ENCODE measurements at regions not wholly inside any gene's neighbourhood (a gene's known extent, or its start where the extent isn't known, plus 50 kb on each side); places are given as distances from the start of the nearest gene placed in this dataset.

DNA sequence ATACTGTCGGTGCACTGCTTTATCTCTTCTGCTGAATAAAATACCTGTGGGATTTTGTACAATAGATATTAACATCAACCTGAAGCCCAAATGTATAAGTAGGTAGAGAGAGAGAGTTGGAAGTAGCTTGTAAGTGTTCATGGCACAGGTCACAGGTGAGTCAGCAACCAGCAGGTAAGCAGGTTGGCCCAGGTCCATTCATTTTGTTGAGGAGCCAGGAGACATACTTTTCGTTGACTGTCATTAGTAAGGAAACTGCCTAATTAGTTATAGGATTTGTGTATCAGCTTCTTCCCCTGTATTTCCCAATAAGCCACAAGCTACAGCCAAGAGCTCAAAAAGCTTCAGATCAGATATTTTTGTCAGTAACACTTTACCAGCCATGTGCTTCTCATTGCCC lies 650.8 kb downstream of the IRX1 start:
- Histone ChIP-seq H3K36me3 (no peaks in the 10 kb centered on the region), H3K4me3 (no peak overlapping the region), H3K27ac (no peak overlapping the region), H3K27me3 (no peaks in the 10 kb centered on the region), H3K9me3 (no peaks in the 10 kb centered on the region), H3K4me1 (no peaks in the 10 kb centered on the region)
- 62 to 82% methylated on average over 2 of the region's 2 CpGs for WGBS, 2 donors
- TF ChIP-seq EP300 (IDR thresholded peaks at IDR 0.05): no peak
- no peak for TF ChIP-seq POLR2AphosphoS5 (IDR thresholded peaks at IDR 0.05)
- TF ChIP-seq, protein P1, sequence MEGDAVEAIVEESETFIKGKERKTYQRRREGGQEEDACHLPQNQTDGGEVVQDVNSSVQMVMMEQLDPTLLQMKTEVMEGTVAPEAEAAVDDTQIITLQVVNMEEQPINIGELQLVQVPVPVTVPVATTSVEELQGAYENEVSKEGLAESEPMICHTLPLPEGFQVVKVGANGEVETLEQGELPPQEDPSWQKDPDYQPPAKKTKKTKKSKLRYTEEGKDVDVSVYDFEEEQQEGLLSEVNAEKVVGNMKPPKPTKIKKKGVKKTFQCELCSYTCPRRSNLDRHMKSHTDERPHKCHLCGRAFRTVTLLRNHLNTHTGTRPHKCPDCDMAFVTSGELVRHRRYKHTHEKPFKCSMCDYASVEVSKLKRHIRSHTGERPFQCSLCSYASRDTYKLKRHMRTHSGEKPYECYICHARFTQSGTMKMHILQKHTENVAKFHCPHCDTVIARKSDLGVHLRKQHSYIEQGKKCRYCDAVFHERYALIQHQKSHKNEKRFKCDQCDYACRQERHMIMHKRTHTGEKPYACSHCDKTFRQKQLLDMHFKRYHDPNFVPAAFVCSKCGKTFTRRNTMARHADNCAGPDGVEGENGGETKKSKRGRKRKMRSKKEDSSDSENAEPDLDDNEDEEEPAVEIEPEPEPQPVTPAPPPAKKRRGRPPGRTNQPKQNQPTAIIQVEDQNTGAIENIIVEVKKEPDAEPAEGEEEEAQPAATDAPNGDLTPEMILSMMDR (IDR thresholded peaks at IDR 0.05): no peak
- no peak for TF ChIP-seq POLR2A (IDR thresholded peaks at IDR 0.05)
- ATAC-seq (ENCODE audit: low FRiP score in 2 of 2) (no peak), DNase-seq (no peak)

- Histone ChIP-seq H3K36me3 (no peaks in the 10 kb centered on the region), H3K4me1 (no peaks in the 10 kb centered on the region), H3K27me3 (no peaks in the 10 kb centered on the region), H3K9me3 (no peaks in the 10 kb centered on the region), H3K27ac (no peak overlapping the region), H3K4me3 (no peak overlapping the region)
- ATAC-seq (ENCODE audit: low FRiP score in 2 of 2) (no peak), DNase-seq (no peak)
- WGBS, 2 donors: 77 to 83% methylated on average over 4 of the region's 4 CpGs
- TF ChIP-seq POLR2A (IDR thresholded peaks at IDR 0.05): no peak
- TF ChIP-seq, protein P1 (IDR thresholded peaks at IDR 0.05): no peak
- TF ChIP-seq POLR2AphosphoS5 (IDR thresholded peaks at IDR 0.05): no peak
- no peak for TF ChIP-seq EP300 (IDR thresholded peaks at IDR 0.05)
Observed at GRCh38 chr5:4250254-4250653, 654.6 kb downstream of the IRX1 start.

- DNase-seq: no peak
- no peak overlapping the region for H3K4me3 ChIP-seq
- ATAC-seq (ENCODE audit: low FRiP score in 2 of 2): no peak
- H3K27ac ChIP-seq: no peak overlapping the region
- 45 to 48% methylated on average over 4 of the region's 4 CpGs for WGBS, 2 donors
- TF ChIP-seq EP300 (IDR thresholded peaks at IDR 0.05) (no peak), POLR2A (IDR thresholded peaks at IDR 0.05) (no peak), POLR2AphosphoS5 (IDR thresholded peaks at IDR 0.05) (no peak)
- TF ChIP-seq, protein P1 (IDR thresholded peaks at IDR 0.05): no peak
- H3K9me3 ChIP-seq: no peaks in the 10 kb centered on the region
- H3K36me3 ChIP-seq: no peaks in the 10 kb centered on the region
- no peaks in the 10 kb centered on the region for H3K4me1 ChIP-seq
- H3K27me3 ChIP-seq: no peaks in the 10 kb centered on the region
Observed at GRCh38 chr5:4252385-4252784, 656.8 kb downstream of the IRX1 start.

- DNase-seq (no peak), ATAC-seq (ENCODE audit: low FRiP score in 2 of 2) (no peak)
- WGBS, 2 donors: 81 to 82% methylated on average over 6 of the region's 6 CpGs
Observed at GRCh38 chr5:4254736-4255135, 659.1 kb downstream of the IRX1 start.

DNA sequence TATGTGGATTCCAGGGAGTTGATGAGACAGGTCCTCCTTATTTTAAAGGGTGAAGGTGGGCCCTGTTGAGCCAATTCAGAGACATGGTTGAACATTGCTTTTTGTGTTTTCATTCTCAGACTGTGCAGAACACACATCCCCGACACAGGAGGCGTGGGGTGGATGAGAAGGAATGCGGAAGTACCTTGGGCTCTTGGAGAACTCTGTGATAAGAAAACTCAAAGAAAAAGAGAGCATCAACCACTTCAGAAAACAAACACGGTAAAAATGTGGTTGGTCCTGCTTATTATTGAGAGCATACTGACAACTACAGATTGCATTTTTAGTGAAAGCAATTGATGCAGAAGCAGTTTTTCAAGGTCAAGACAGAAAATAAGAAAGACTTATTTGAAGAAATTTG lies 659.8 kb downstream of the IRX1 start:
- H3K36me3 ChIP-seq: no peaks in the 10 kb centered on the region
- H3K9me3 ChIP-seq: no peaks in the 10 kb centered on the region
- H3K4me1 ChIP-seq: no peaks in the 10 kb centered on the region
- no peaks in the 10 kb centered on the region for H3K27me3 ChIP-seq
- no peak overlapping the region for H3K27ac ChIP-seq
- no peak for ATAC-seq (ENCODE audit: low FRiP score in 2 of 2)
- H3K4me3 ChIP-seq: no peak overlapping the region
- TF ChIP-seq EP300 (IDR thresholded peaks at IDR 0.05): no peak
- no peak for DNase-seq
- WGBS, 2 donors: 59 to 67% methylated on average over 4 of the region's 4 CpGs

More at GRCh38 chr5:4254736-4255135, 659.1 kb downstream of the IRX1 start:
- H3K27me3 ChIP-seq: no peaks in the 10 kb centered on the region
- TF ChIP-seq POLR2A (IDR thresholded peaks at IDR 0.05): no peak
- TF ChIP-seq, protein P1 (IDR thresholded peaks at IDR 0.05): no peak
- no peak for TF ChIP-seq EP300 (IDR thresholded peaks at IDR 0.05)
- no peak for TF ChIP-seq POLR2AphosphoS5 (IDR thresholded peaks at IDR 0.05)
- H3K27ac ChIP-seq: no peak overlapping the region
- no peaks in the 10 kb centered on the region for H3K9me3 ChIP-seq
- H3K4me3 ChIP-seq: no peak overlapping the region
- no peaks in the 10 kb centered on the region for H3K36me3 ChIP-seq
- no peaks in the 10 kb centered on the region for H3K4me1 ChIP-seq
